Osteocyte (in vitro differentiated cells): ENCODE measurements at regions not wholly inside any gene's neighbourhood (a gene's known extent, or its start where the extent isn't known, plus 50 kb on each side); places are given as distances from the start of the nearest gene placed in this dataset.

Experiments used
- DNase-seq: peaks from one replicate; pipeline ENCODE4 v3.0.0; 2021; ENCODE audit warnings: mixed read lengths; ENCODE audit not compliant: unreplicated experiment; ENCODE audit errors: extremely low spot score
- H3K27ac Mint-ChIP-seq: one replicate; pipeline ENCODE4 v1.8.0; 2021; ENCODE audit warnings: mild to moderate bottlenecking, mixed read lengths; ENCODE audit not compliant: unreplicated experiment
- H3K27me3 Mint-ChIP-seq: one replicate; pipeline ENCODE4 v1.8.0; 2021; ENCODE audit warnings: mixed read lengths; ENCODE audit not compliant: unreplicated experiment
- H3K36me3 Mint-ChIP-seq: one replicate; pipeline ENCODE4 v1.8.0; 2021; ENCODE audit warnings: mixed read lengths; ENCODE audit not compliant: unreplicated experiment
- H3K4me1 Mint-ChIP-seq: one replicate; pipeline ENCODE4 v1.8.0; 2021; ENCODE audit warnings: mixed read lengths; ENCODE audit not compliant: unreplicated experiment
- H3K4me3 Mint-ChIP-seq: one replicate; pipeline ENCODE4 v1.8.0; 2021; ENCODE audit warnings: mild to moderate bottlenecking, moderate library complexity, mixed read lengths; ENCODE audit not compliant: unreplicated experiment
- H3K9me3 Mint-ChIP-seq: one replicate; pipeline ENCODE4 v1.8.0; 2021; ENCODE audit warnings: mixed read lengths; ENCODE audit not compliant: unreplicated experiment
- CTCF ChIP-seq: fragments of 200-600 bp; sonication (generic); IDR thresholded peaks from 2 replicates; pipeline ENCODE4 v1.5.0; 2021; ENCODE audit warnings: antibody characterized with exemption, mild to moderate bottlenecking, moderate library complexity

GRCh38 chr21:16137106-16137505 is 407.3 kb downstream of the USP25 start:
- Mint-ChIP-seq H3K36me3 (no peaks in the 10 kb centered on the region), H3K4me1 (no peaks in the 10 kb centered on the region), H3K27me3 (no peaks in the 10 kb centered on the region), H3K4me3 (no peak overlapping the region), H3K9me3 (no peaks in the 10 kb centered on the region), H3K27ac (no peak overlapping the region)
- DNase-seq: no peak
- TF ChIP-seq CTCF: no peak

GRCh38 chr21:16145052-16145451 is 415.3 kb downstream of the USP25 start:
- Mint-ChIP-seq H3K4me1 (no peaks in the 10 kb centered on the region), H3K9me3 (no peaks in the 10 kb centered on the region), H3K27me3 (no peaks in the 10 kb centered on the region), H3K27ac (no peak overlapping the region), H3K4me3 (no peak overlapping the region), H3K36me3 (no peaks in the 10 kb centered on the region)
- DNase-seq: no peak
- TF ChIP-seq CTCF: no peak

- no peaks in the 10 kb centered on the region for H3K36me3 Mint-ChIP-seq
- H3K27ac Mint-ChIP-seq: no peak overlapping the region
- no peaks in the 10 kb centered on the region for H3K4me1 Mint-ChIP-seq
- H3K27me3 Mint-ChIP-seq: no peaks in the 10 kb centered on the region
- H3K9me3 Mint-ChIP-seq: no peaks in the 10 kb centered on the region
- TF ChIP-seq CTCF: no peak
- H3K4me3 Mint-ChIP-seq: no peak overlapping the region
- no peak for DNase-seq
Observed at GRCh38 chr21:16145479-16145878, 415.7 kb downstream of the USP25 start.

GRCh38 chr21:16154321-16154720 is 424.5 kb downstream of the USP25 start:
- Mint-ChIP-seq H3K27me3 (no peaks in the 10 kb centered on the region), H3K27ac (no peak overlapping the region), H3K9me3 (no peaks in the 10 kb centered on the region), H3K4me3 (no peak overlapping the region), H3K4me1 (peaks cover 11% of the 10 kb centered on the region), H3K36me3 (no peaks in the 10 kb centered on the region)
- no peak for TF ChIP-seq CTCF
- no peak for DNase-seq

GRCh38 chr21:16154951-16155635 is 425.3 kb downstream of the USP25 start:
- H3K4me1 Mint-ChIP-seq: peaks cover 17% of the 10 kb centered on the region
- no peaks in the 10 kb centered on the region for H3K36me3 Mint-ChIP-seq
- no peaks in the 10 kb centered on the region for H3K9me3 Mint-ChIP-seq
- no peaks in the 10 kb centered on the region for H3K27me3 Mint-ChIP-seq
- DNase-seq: no peak
- H3K4me3 Mint-ChIP-seq: no peak overlapping the region
- H3K27ac Mint-ChIP-seq: no peak overlapping the region
- no peak for TF ChIP-seq CTCF
